Neural progenitor cell (in vitro differentiated cells): ENCODE measurements at regions not wholly inside any gene's neighbourhood (a gene's known extent, or its start where the extent isn't known, plus 50 kb on each side); places are given as distances from the start of the nearest gene placed in this dataset.

Experiments
- EZH2 ChIP-seq: fragments of 200-600 bp; sonication (generic); IDR thresholded peaks from 2 replicates; pipeline ENCODE4 v1.6.1; 2017; ENCODE audit warnings: antibody characterized with exemption, mild to moderate bottlenecking, moderate library complexity
- TF ChIP-seq, protein P1 (sequence below): fragments of 200-600 bp; sonication (generic); IDR thresholded peaks from 2 replicates; pipeline ENCODE4 v1.5.1; 2017; ENCODE audit warnings: antibody characterized with exemption, mild to moderate bottlenecking

DNA sequence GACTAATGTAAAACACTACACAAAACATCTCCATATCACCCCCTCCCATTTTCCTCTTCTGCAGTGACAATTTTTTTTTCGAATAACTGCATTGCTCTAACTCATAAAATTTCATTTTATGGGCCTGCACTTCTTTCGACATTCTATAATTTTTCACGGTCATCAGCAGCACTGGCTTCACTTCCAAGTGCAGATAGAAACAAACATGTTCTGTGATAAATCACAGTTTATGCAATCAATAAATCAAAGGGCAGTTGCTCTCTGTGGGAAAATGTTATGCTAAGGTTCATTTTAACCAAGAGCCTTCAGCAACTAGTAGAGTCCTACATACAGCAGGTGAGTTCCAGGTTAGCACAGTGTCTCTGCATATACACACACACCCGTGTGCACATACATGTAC lies 100.1 kb downstream of the GPAM start:
- TF ChIP-seq, protein P1, sequence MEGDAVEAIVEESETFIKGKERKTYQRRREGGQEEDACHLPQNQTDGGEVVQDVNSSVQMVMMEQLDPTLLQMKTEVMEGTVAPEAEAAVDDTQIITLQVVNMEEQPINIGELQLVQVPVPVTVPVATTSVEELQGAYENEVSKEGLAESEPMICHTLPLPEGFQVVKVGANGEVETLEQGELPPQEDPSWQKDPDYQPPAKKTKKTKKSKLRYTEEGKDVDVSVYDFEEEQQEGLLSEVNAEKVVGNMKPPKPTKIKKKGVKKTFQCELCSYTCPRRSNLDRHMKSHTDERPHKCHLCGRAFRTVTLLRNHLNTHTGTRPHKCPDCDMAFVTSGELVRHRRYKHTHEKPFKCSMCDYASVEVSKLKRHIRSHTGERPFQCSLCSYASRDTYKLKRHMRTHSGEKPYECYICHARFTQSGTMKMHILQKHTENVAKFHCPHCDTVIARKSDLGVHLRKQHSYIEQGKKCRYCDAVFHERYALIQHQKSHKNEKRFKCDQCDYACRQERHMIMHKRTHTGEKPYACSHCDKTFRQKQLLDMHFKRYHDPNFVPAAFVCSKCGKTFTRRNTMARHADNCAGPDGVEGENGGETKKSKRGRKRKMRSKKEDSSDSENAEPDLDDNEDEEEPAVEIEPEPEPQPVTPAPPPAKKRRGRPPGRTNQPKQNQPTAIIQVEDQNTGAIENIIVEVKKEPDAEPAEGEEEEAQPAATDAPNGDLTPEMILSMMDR, result no peak
- no peak for TF ChIP-seq EZH2
